ENCODE measurements at regions not wholly inside any gene's neighbourhood (a gene's known extent, or its start where the extent isn't known, plus 50 kb on each side); places are given as distances from the start of the nearest gene placed in this dataset.

DNA sequence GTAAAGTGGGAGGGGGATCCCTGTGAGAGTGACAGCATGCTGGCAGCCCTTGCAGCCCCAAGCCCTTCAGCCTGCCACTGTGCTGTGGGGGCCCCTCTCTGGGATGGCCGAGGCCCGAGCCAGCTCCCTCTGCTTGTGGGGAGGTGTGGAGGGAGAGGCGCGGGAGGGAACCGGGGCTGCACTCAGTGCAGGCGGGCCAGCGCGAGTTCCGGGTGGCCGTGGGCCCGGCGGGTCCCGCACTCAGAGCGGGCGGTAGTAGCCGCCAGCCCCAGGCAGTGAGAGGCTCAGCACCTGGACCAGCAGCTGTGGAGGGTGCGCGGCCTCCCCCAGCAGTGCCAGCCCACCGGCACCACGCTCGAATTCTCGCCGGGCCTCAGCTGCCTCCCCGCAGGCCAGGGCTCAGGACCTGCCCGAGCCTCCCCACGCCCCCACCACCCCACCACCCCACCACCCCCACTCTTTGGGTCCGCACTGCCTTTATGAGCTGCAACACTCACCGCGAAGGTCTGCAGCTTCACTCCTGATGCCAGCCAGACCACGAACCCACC is 208.1 kb downstream of the CDH19 start:
- WGBS (ENCODE audit: insufficient coverage, insufficient replicate concordance, low lambda C conversion rate, missing lambda C conversion rate) = 70% methylated on average over 16 of the region's 30 CpGs
- no peaks in the 10 kb centered on the region for H3K27me3 ChIP-seq (replicated peaks in 1 of 2; ENCODE audit: control insufficient read depth in 2 of 2, insufficient read depth in 2 of 2, low read length in 1 of 2)
- H3K4me1 ChIP-seq (ENCODE audit: control insufficient read depth, insufficient read depth, low read length) = no peaks in the 10 kb centered on the region
- no peaks in the 10 kb centered on the region; the same call in 1 of the 3 replicates for H3K9me3 ChIP-seq (replicated peaks; ENCODE audit: control insufficient read depth, insufficient read depth, low read length)
- no peaks in the 10 kb centered on the region for H4K20me1 ChIP-seq (ENCODE audit: control insufficient read depth, insufficient read depth)
- TF ChIP-seq CBFB (IDR thresholded peaks at IDR 0.05; ENCODE audit: low read depth) (no peak), NR2C1 (IDR thresholded peaks at IDR 0.05) (no peak), JUND (IDR thresholded peaks at IDR 0.05; ENCODE audit: low read depth, low read length) (no peak), EZH2 (IDR thresholded peaks at IDR 0.05; ENCODE audit: borderline replicate concordance, control insufficient read depth, low read depth, low read length) (no peak), RELA (IDR thresholded peaks at IDR 0.05; ENCODE audit: borderline replicate concordance, partially characterized antibody) (no peak), BHLHE40 (IDR thresholded peaks at IDR 0.05; ENCODE audit: borderline replicate concordance in 1 of 2, low read depth in 2 of 2, low read length in 1 of 2) (no peak)
- TF ChIP-seq, protein P1, sequence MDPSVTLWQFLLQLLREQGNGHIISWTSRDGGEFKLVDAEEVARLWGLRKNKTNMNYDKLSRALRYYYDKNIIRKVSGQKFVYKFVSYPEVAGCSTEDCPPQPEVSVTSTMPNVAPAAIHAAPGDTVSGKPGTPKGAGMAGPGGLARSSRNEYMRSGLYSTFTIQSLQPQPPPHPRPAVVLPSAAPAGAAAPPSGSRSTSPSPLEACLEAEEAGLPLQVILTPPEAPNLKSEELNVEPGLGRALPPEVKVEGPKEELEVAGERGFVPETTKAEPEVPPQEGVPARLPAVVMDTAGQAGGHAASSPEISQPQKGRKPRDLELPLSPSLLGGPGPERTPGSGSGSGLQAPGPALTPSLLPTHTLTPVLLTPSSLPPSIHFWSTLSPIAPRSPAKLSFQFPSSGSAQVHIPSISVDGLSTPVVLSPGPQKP (IDR thresholded peaks at IDR 0.05; ENCODE audit: low read depth, low read length) = no peak
- TF ChIP-seq, protein P2, sequence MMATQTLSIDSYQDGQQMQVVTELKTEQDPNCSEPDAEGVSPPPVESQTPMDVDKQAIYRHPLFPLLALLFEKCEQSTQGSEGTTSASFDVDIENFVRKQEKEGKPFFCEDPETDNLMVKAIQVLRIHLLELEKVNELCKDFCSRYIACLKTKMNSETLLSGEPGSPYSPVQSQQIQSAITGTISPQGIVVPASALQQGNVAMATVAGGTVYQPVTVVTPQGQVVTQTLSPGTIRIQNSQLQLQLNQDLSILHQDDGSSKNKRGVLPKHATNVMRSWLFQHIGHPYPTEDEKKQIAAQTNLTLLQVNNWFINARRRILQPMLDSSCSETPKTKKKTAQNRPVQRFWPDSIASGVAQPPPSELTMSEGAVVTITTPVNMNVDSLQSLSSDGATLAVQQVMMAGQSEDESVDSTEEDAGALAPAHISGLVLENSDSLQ (IDR thresholded peaks at IDR 0.05) = no peak
- no peak for ATAC-seq
- intact Hi-C loops (cut with micrococcal nuclease; ENCODE audit: unreplicated experiment) (no loop called here), in situ Hi-C loops (cut with MboI) (no loop called here)
- CTCF ChIA-PET = no interaction called here
- no peak overlapping the region for H2AFZ ChIP-seq (ENCODE audit: control insufficient read depth, low read depth, low read length)
- SMC1A ChIA-PET (ENCODE audit: uncharacterized antibody, unreplicated experiment) = no interaction called here
- no peak overlapping the region for H3K27ac ChIP-seq (ENCODE audit: control insufficient read depth, insufficient read depth)
- H3K4me2 ChIP-seq (ENCODE audit: control insufficient read depth, insufficient read depth) = no peak overlapping the region
- no peak for DNase-seq (ENCODE audit: low read depth, low spot score)
- RAD21 ChIA-PET (ENCODE audit: unreplicated experiment) = no interaction called here
- H3K4me3 ChIP-seq = no peak overlapping the region
- H3K9ac ChIP-seq (ENCODE audit: control insufficient read depth, insufficient read depth, low read length) = no peak overlapping the region
- BruUV-seq (replicated peaks) = no TSS peak
- H3K79me2 ChIP-seq (ENCODE audit: control insufficient read depth, insufficient read depth, low read length) = no peaks in the 10 kb centered on the region
- POLR2A ChIA-PET = no interaction called here
- H3K36me3 ChIP-seq (ENCODE audit: control insufficient read depth in 2 of 2, insufficient read depth in 2 of 2, low read length in 1 of 2) = no peaks in the 10 kb centered on the region
- FAIRE-seq = no peak
